ENCODE measurements at regions not wholly inside any gene's neighbourhood (a gene's known extent, or its start where the extent isn't known, plus 50 kb on each side); places are given as distances from the start of the nearest gene placed in this dataset.

DNA sequence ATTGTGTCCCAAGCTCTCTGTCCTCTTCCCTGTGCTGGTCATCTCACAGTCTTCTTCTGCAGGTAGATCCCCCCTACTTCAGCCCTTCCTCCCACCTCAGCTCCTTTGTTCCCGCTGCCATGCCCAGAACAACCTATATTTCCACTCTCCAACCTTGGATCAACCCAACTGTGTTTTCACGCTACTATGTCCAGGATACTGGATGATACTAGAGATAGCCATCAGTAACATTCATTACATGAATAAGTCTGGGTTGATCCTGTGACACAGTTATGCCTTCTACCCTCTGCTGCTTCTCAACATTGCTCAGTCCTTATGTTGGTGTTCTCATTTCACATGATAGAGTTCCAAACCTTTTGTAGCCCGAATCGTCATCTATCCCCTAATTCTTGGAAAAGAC, 286.4 kb downstream of the ZEB1 start:
- DNase-seq (ENCODE audit: low spot score in 2 of 2), result no peak
- WGBS, 2 donors, result 84 to 96% methylated on average over 4 of the region's 4 CpGs
- Histone ChIP-seq H3K4me1 (peaks cover 0 to 17% (median 0%) of the 10 kb centered on the region in 4 donors), H3K27ac (no peak overlapping the region), H3K4me3 (no peak overlapping the region), H3K9me3 (no peaks in the 10 kb centered on the region), H3K36me3 (no peaks in the 10 kb centered on the region), H3K27me3 (no peaks in the 10 kb centered on the region)
- TF ChIP-seq, protein P1, sequence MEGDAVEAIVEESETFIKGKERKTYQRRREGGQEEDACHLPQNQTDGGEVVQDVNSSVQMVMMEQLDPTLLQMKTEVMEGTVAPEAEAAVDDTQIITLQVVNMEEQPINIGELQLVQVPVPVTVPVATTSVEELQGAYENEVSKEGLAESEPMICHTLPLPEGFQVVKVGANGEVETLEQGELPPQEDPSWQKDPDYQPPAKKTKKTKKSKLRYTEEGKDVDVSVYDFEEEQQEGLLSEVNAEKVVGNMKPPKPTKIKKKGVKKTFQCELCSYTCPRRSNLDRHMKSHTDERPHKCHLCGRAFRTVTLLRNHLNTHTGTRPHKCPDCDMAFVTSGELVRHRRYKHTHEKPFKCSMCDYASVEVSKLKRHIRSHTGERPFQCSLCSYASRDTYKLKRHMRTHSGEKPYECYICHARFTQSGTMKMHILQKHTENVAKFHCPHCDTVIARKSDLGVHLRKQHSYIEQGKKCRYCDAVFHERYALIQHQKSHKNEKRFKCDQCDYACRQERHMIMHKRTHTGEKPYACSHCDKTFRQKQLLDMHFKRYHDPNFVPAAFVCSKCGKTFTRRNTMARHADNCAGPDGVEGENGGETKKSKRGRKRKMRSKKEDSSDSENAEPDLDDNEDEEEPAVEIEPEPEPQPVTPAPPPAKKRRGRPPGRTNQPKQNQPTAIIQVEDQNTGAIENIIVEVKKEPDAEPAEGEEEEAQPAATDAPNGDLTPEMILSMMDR (IDR thresholded peaks at IDR 0.05), result no peak
- TF ChIP-seq EP300 (IDR thresholded peaks at IDR 0.05), result no peak
- TF ChIP-seq POLR2A (IDR thresholded peaks at IDR 0.05), result no peak

DNA sequence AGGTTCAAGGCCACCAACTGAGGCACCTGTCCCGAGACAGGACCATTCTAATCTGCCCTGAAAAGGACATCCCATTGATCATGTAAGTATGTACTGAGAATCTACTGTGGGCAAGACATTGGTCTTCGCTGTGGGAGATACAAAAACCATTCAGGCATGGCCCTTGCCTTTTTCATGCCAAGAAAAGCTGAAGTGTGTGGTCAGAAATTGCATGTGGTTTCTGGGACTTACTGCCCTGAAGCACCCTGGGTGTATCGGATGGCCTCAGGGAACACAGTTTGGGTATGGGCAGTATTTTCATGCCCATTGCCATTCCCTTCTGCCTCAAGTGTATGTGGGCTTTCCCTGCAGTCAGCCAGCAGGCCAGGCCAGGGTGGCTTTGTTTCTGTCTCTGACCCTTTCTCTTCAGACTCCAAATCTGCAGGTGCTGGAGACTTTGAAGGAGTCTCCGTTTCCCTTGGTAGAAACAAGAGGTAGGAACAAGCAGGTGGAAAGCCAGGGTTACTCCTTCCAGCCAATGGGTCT, 285.7 kb downstream of the ZEB1 start:
- Histone ChIP-seq H3K4me1 (peaks cover 0 to 17% (median 0%) of the 10 kb centered on the region in 4 donors), H3K27ac (peak overlapping the region in 2 of 4 donors; percentile 95)

DNA sequence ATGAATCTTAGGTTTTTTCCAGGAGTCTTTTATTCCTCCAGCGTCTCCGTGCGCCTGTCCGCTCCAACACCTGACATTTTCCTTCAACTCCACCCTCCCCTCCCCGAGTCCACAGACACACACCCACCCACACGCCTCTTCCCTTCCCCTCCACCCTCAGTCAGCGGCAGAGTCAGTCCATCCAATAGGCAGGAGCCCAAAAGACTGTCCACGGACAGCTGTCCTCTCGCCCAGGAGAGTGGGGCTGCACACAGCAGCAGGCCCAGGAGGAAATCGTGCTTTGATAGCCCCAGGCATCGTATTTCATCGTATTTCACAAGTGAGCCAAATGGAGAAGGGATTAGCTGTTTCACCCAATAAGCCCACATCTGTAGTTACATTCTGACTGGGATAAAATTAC, 285.1 kb downstream of the ZEB1 start:
- WGBS, 2 donors, result 68 to 69% methylated on average over 12 of the region's 12 CpGs
- Histone ChIP-seq H3K27me3 (no peaks in the 10 kb centered on the region), H3K27ac (peak overlapping the region; percentile 75 to 95 (median 88)), H3K4me3 (peak overlapping the region; percentile 56 to 74 (median 64)), H3K36me3 (no peaks in the 10 kb centered on the region), H3K9me3 (no peaks in the 10 kb centered on the region), H3K4me1 (peaks cover 0 to 17% (median 0%) of the 10 kb centered on the region in 4 donors)
- TF ChIP-seq POLR2A (IDR thresholded peaks at IDR 0.05) (no peak), EP300 (IDR thresholded peaks at IDR 0.05) (no peak)
- TF ChIP-seq, protein P1 (IDR thresholded peaks at IDR 0.05), result no peak
- no peak for DNase-seq (ENCODE audit: low spot score in 2 of 2)

More for the DNA sequence above, 285.7 kb downstream of the ZEB1 start:
- Histone ChIP-seq H3K9me3 (no peaks in the 10 kb centered on the region), H3K36me3 (no peaks in the 10 kb centered on the region), H3K27me3 (no peaks in the 10 kb centered on the region), H3K4me3 (no peak overlapping the region)
- no peak for DNase-seq (ENCODE audit: low spot score in 2 of 2)
- TF ChIP-seq POLR2A (IDR thresholded peaks at IDR 0.05), result no peak
- no peak for TF ChIP-seq EP300 (IDR thresholded peaks at IDR 0.05)
- TF ChIP-seq, protein P1 (IDR thresholded peaks at IDR 0.05), result no peak
- 89 to 92% methylated on average over 4 of the region's 4 CpGs for WGBS, 2 donors

DNA sequence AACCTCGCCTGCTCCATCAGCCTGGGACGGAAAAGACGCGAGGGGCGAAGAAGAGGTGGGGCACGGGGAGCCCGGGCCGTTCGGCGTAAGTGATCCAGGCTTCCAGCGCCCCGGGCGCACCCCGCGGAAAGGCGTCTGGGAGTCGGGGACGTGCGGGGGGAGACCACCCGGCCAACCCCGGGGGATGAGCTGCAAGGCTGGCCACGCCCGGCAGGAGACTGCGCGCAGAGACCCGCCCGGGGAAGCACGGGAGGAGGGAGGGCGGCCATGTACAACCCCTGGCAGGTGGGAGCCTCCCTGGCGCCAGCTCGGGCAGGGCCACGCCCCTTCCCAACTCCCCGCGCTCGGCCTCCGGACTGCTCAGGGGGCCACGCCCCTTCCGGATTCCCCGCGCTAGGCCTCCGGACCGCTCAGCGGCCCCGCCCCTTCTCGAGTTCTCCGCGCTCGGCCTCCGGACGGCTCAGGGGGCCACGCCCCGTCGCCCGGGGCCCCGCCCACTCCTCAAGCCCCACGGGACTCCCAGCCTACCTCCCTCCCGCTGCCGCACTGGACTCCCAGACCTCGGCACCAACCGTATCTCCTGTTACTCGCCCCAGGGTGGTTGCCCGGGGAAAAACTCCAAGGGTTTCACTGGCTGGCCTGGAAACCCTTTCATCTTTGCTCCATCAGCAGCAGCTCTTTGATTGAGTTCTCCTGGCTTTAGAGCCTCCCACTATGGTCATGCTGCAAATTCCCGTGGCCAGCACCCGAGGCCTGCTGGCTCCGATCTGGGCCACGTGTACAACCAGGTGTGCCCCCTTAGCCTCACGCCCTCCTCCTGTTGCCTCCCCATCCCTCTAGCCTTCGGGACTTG, 284.4 kb downstream of the ZEB1 start:
- H3K36me3 ChIP-seq, result no peaks in the 10 kb centered on the region
- peak overlapping the region; percentile 75 to 95 (median 88) for H3K27ac ChIP-seq
- no peaks in the 10 kb centered on the region for H3K9me3 ChIP-seq
- WGBS, 2 donors, result 5 to 10% methylated on average over 28 to 55 of the region's 68 CpGs
- TF ChIP-seq, protein P1 (IDR thresholded peaks at IDR 0.05), result peak in 2 of 5 experiments; percentile 46 to 55
- peak; percentile 57 to 71 for TF ChIP-seq POLR2A (IDR thresholded peaks at IDR 0.05)
- TF ChIP-seq EP300 (IDR thresholded peaks at IDR 0.05), result peak; percentile 58 to 84
- no peaks in the 10 kb centered on the region for H3K27me3 ChIP-seq
- peak; percentile 88 to 93 for DNase-seq (ENCODE audit: low spot score in 2 of 2)
- H3K4me3 ChIP-seq, result peak overlapping the region; percentile 56 to 74 (median 64)
- peaks cover 0 to 17% (median 0%) of the 10 kb centered on the region in 4 donors for H3K4me1 ChIP-seq
